HG03196 (cell line): ENCODE measurements at regions not wholly inside any gene's neighbourhood (a gene's known extent, or its start where the extent isn't known, plus 50 kb on each side); places are given as distances from the start of the nearest gene placed in this dataset.

Experiments
- ATAC-seq: cut with Tn5 transposase; IDR thresholded peaks from one replicate; pipeline ENCODE4 v1.9.1; 2021; ENCODE audit not compliant: unreplicated experiment

GRCh38 chr1:232110281-232111090, 483.9 kb downstream of the DISC1 start:
- no peak for ATAC-seq

- no peak for ATAC-seq
These were observed 482.8 kb downstream of the DISC1 start for GRCh38 chr1:232109391-232109790.

DNA sequence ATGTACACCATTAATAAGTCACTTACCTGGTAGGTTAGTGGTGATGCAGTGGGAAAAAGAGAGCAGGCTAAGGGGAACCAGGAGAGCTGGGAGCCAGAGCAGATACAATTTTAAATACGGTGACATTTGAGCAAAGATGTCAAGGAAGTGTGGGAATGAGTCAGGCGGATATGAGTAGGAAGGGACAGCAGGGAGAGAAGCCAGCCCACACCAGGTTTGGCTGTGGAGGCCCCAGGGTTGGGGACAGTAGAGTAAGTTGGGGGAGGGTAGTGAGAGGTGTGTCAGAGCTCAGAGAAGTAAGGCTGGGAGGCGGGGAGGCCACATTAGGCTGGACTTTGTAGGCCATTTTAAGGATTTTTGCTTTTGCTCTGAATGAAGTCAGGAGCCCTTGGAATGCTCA, 482.0 kb downstream of the DISC1 start:
- ATAC-seq = no peak

- ATAC-seq = no peak
These were observed 479.8 kb downstream of the DISC1 start for GRCh38 chr1:232106415-232106814.

GRCh38 chr1:232105561-232105960, 479.0 kb downstream of the DISC1 start:
- ATAC-seq = no peak

GRCh38 chr1:232101231-232101630, 474.6 kb downstream of the DISC1 start:
- no peak for ATAC-seq

DNA sequence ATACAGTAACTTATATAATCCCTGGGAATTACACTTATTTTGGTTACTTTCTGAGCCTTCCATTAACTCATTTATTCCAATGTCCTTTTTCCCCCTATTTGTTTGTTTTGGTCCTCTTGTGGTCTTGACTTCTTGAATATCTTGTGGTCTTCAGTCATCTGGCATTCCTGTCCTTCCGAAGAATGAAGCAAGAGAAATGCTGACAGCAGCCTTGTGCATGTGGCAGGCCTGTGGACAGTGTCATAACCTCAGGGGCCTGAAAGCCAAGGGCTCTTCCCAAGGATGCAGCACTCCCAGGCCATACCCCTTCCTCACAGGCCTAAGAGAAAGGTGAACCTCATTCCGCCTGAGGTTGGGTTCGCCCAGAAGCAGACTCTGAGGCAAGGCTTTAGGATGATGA, 470.2 kb downstream of the DISC1 start:
- no peak for ATAC-seq
